HEK293 (cell line): ENCODE measurements at regions not wholly inside any gene's neighbourhood (a gene's known extent, or its start where the extent isn't known, plus 50 kb on each side); places are given as distances from the start of the nearest gene placed in this dataset.

ENCODE experiments used
- CTCF ChIA-PET: fragments of 350-600 bp; formaldehyde crosslinking; extraction: SDS; loops from one replicate; lab custom pipeline; 2021; ENCODE audit warnings: antibody characterized with exemption; lab: Yijun Ruan, JAX
- POLR2A ChIA-PET: fragments of 300-600 bp; formaldehyde crosslinking; extraction: SDS; loops from one replicate; lab custom pipeline; 2020; ENCODE audit warnings: antibody characterized with exemption, inconsistent platforms; lab: Yijun Ruan, JAX
- H3K27ac ChIP-seq: fragments of 200-500 bp; sonication (Bioruptor generic); 2 replicates; pipeline ENCODE4 v1.5.1; 2014; ENCODE audit warnings: low read depth, low read length, control low read depth, inconsistent platforms; ENCODE audit errors: extremely low read depth
- H3K36me3 ChIP-seq, 2 experiments: fragments of 200-500 bp in 1 of 2; sonication (Bioruptor generic) in 1 of 2; 1 replicate in 1 of 2; 2 replicates in 1 of 2; pipeline ENCODE4 v1.5.1; 2014 to 2017; ENCODE audit warnings: inconsistent platforms in 2 of 2, low read length in 2 of 2; ENCODE audit not compliant: control insufficient read depth in 2 of 2, insufficient read depth in 1 of 2
- H3K4me1 ChIP-seq: fragments of 200-500 bp; sonication (Bioruptor generic); 2 replicates; pipeline ENCODE4 v1.5.1; 2014; ENCODE audit warnings: mild to moderate bottlenecking, low read length, inconsistent platforms; ENCODE audit not compliant: control insufficient read depth, insufficient read depth
- H3K4me3 ChIP-seq: 2 replicates; pipeline ENCODE4 v1.5.1; 2011; ENCODE audit warnings: low read depth, mild to moderate bottlenecking, control low read depth, low read length, moderate library complexity
- H3K9me3 ChIP-seq: fragments of 200-500 bp; sonication (Bioruptor generic); 2 replicates; pipeline ENCODE4 v1.5.1; 2014; ENCODE audit warnings: low read depth, low read length, inconsistent platforms; ENCODE audit not compliant: control insufficient read depth, insufficient read depth
- ATF2 ChIP-seq: fragments of 450-650 bp; formaldehyde crosslinking; IDR thresholded peaks from 2 replicates; pipeline ENCODE4 v1.5.1; 2016; ENCODE audit warnings: missing biosample characterization, missing genetic modification characterization, low read depth
- EGR2 ChIP-seq: fragments of 450-650 bp; formaldehyde crosslinking; IDR thresholded peaks from 2 replicates; pipeline ENCODE4 v1.5.1; 2016; ENCODE audit warnings: low read depth, missing biosample characterization, missing genetic modification characterization
- REPIN1 ChIP-seq: fragments of 450-650 bp; formaldehyde crosslinking; IDR thresholded peaks from 2 replicates; pipeline ENCODE4 v1.5.1; 2017; ENCODE audit warnings: missing biosample characterization, missing genetic modification characterization, low read depth
- SP3 ChIP-seq: fragments of 450-650 bp; formaldehyde crosslinking; IDR thresholded peaks from 2 replicates; pipeline ENCODE4 v1.5.1; 2016; ENCODE audit warnings: missing biosample characterization, missing genetic modification characterization
- WT1 ChIP-seq: fragments of 450-650 bp; formaldehyde crosslinking; IDR thresholded peaks from 2 replicates; pipeline ENCODE4 v1.5.1; 2016; ENCODE audit warnings: missing biosample characterization, missing genetic modification characterization
- ZFP3 ChIP-seq: fragments of 450-650 bp; formaldehyde crosslinking; IDR thresholded peaks from 2 replicates; pipeline ENCODE4 v1.5.1; 2016; ENCODE audit warnings: low read depth, missing biosample characterization, missing genetic modification characterization
- ZFP69B ChIP-seq: fragments of 450-650 bp; formaldehyde crosslinking; IDR thresholded peaks from 2 replicates; pipeline ENCODE4 v1.5.1; 2016; ENCODE audit warnings: missing biosample characterization, missing genetic modification characterization
- ZNF175 ChIP-seq: fragments of 450-650 bp; formaldehyde crosslinking; IDR thresholded peaks from 2 replicates; pipeline ENCODE4 v1.5.1; 2016; ENCODE audit warnings: missing biosample characterization, missing genetic modification characterization
- ZNF274 ChIP-seq, 2 experiments: fragments of 200-500 bp in 1 of 2; fragments of 450-650 bp in 1 of 2; sonication (Bioruptor generic) in 1 of 2; formaldehyde crosslinking in 1 of 2; IDR thresholded peaks; 2 replicates each; pipeline versions ENCODE4 v1.5.1 to v1.6.1; 2014 to 2016; ENCODE audit warnings: borderline replicate concordance in 1 of 2, inconsistent platforms in 1 of 2, low read length in 1 of 2, missing biosample characterization in 1 of 2, missing genetic modification characterization in 1 of 2
- ZNF292 ChIP-seq: fragments of 450-650 bp; formaldehyde crosslinking; IDR thresholded peaks from 2 replicates; pipeline ENCODE4 v1.5.1; 2016; ENCODE audit warnings: low read depth, missing biosample characterization, missing genetic modification characterization, borderline replicate concordance
- ZNF324 ChIP-seq: fragments of 450-650 bp; formaldehyde crosslinking; IDR thresholded peaks from 2 replicates; pipeline ENCODE4 v1.5.1; 2016; ENCODE audit warnings: missing biosample characterization, missing genetic modification characterization
- ZNF350 ChIP-seq: fragments of 450-650 bp; formaldehyde crosslinking; IDR thresholded peaks from 2 replicates; pipeline ENCODE4 v1.5.0; 2017; ENCODE audit warnings: missing biosample characterization, mild to moderate bottlenecking, missing genetic modification characterization
- ZNF677 ChIP-seq: fragments of 450-650 bp; IDR thresholded peaks from 2 replicates; pipeline ENCODE4 v1.5.0; 2018; ENCODE audit warnings: missing biosample characterization, mild to moderate bottlenecking, missing genetic modification characterization, moderate library complexity
- ZNF707 ChIP-seq: fragments of 450-650 bp; formaldehyde crosslinking; IDR thresholded peaks from 2 replicates; pipeline ENCODE4 v1.5.1; 2016; ENCODE audit warnings: missing biosample characterization, missing genetic modification characterization
- ZNF76 ChIP-seq: fragments of 450-650 bp; formaldehyde crosslinking; IDR thresholded peaks from 2 replicates; pipeline ENCODE4; 2016; ENCODE audit warnings: low read depth, missing biosample characterization, missing genetic modification characterization, borderline replicate concordance
- ZNF837 ChIP-seq: fragments of 450-650 bp; formaldehyde crosslinking; IDR thresholded peaks from 2 replicates; pipeline ENCODE4 v1.5.1; 2016; ENCODE audit warnings: missing biosample characterization, missing genetic modification characterization
- ZXDB ChIP-seq: fragments of 450-650 bp; formaldehyde crosslinking; IDR thresholded peaks from 2 replicates; pipeline ENCODE4 v1.5.1; 2016; ENCODE audit warnings: missing biosample characterization, missing genetic modification characterization
- TF ChIP-seq, protein P1 (sequence below): fragments of 450-650 bp; formaldehyde crosslinking; IDR thresholded peaks from 2 replicates; pipeline ENCODE4 v1.5.1; 2016; ENCODE audit warnings: missing biosample characterization, missing genetic modification characterization
- TF ChIP-seq, protein P2 (sequence below): fragments of 450-650 bp; formaldehyde crosslinking; IDR thresholded peaks from 2 replicates; pipeline ENCODE4 v1.5.1; 2017; ENCODE audit warnings: missing biosample characterization, mild to moderate bottlenecking, missing genetic modification characterization, moderate library complexity
- TF ChIP-seq, protein P3 (sequence below): fragments of 450-650 bp; formaldehyde crosslinking; IDR thresholded peaks from 2 replicates; pipeline ENCODE4 v1.5.1; 2017; ENCODE audit warnings: missing biosample characterization, missing genetic modification characterization
- TF ChIP-seq, protein P4 (sequence below): fragments of 450-650 bp; formaldehyde crosslinking; IDR thresholded peaks from 2 replicates; pipeline ENCODE4 v1.5.1; 2016; ENCODE audit warnings: missing biosample characterization, missing genetic modification characterization, borderline replicate concordance

DNA sequence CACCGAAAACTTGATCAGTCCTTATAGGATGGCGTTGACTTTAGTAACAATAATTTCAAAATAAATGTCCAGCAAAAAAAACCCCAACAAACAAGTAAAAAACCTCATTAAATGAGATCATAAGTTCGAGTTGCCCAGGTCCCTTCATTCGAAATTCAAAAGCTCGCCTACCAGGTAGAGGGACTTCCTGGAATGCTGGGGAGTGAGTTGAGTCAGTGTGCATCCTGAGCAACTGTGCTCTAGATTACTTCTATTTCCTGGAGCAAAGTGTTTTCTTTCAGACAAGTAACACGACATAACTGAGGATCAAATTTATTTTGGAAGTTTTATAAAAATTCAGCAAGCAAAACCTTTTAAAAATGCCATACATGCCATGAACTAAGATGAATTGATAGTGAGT lies 511.9 kb upstream of the CITED2 start:
- TF ChIP-seq REPIN1 (tag by site-specific recombination): no peak
- TF ChIP-seq ZNF707 (tag by site-specific recombination): no peak
- ChIA-PET POLR2A (interaction anchor here (1.2 kb wide), 1 partner anchor 511 kb away, joined by 3 read pairs; the partner anchor contains the start of gene CITED2), CTCF (interaction anchor here (0.6 kb wide), 1 partner anchor 338 kb away, joined by 3 read pairs; no protein-coding TSS in a partner anchor)
- no peak overlapping the region for H3K4me3 ChIP-seq
- H3K27ac ChIP-seq: no peak overlapping the region
- no peaks in the 10 kb centered on the region for H3K36me3 ChIP-seq
- H3K9me3 ChIP-seq: no peaks in the 10 kb centered on the region
- peaks cover 7% of the 10 kb centered on the region for H3K4me1 ChIP-seq

DNA sequence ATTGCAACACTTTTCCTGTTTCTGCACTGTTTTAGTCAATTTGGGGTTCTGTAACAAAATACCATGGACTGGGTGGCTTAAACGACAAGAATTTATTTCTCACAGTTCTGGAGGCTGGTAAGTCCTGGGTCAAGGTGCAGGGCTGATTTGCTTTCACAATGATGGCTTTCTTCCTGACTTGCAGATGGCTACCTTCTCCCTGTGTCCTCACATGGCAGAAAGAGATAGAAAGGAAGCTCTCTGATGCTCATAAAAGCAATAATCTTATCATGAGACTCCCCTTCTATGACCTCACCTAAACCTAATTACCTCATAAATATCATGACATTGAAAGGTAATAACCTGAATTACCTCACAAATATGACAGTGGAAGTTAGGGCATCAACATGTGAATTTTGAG lies 511.5 kb upstream of the CITED2 start:
- TF ChIP-seq ZNF677 (tag by site-specific recombination) (no peak), ATF2 (0 out of 2 replicates have a peak, but pooled peaks have one; percentile 55), ZNF350 (no peak), ZNF292 (no peak), REPIN1 (tag by site-specific recombination) (no peak)
- TF ChIP-seq, protein P1, sequence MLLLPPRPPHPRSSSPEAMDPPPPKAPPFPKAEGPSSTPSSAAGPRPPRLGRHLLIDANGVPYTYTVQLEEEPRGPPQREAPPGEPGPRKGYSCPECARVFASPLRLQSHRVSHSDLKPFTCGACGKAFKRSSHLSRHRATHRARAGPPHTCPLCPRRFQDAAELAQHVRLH (tag by site-specific recombination): no peak
- POLR2A ChIA-PET: interaction anchor here (1.2 kb wide), 1 partner anchor 511 kb away, joined by 3 read pairs; the partner anchor contains the start of gene CITED2
- no peak overlapping the region for H3K27ac ChIP-seq
- no peaks in the 10 kb centered on the region for H3K9me3 ChIP-seq
- CTCF ChIA-PET: interaction anchor here (0.6 kb wide), 1 partner anchor 339 kb away, joined by 3 read pairs; no protein-coding TSS in a partner anchor
- H3K4me3 ChIP-seq: no peak overlapping the region
- H3K36me3 ChIP-seq: no peaks in the 10 kb centered on the region
- H3K4me1 ChIP-seq: peaks cover 7% of the 10 kb centered on the region

DNA sequence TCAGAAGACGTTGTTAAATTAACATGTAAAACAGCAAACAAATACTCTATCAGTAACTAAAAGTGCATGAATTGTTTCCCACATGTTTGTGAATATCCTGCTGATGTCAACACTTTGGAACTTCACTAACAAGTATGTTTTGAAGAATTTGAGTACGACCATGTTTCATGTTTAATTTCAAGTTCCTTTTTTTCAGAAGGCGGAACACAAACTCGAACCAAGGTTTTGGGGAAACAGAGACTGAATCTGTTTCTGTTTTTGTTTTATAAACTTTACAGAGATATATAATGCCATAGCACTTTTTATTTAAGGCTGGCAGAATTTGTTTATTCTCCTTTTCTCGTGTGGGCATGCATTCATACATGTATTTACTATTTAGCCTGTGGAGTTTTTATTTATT lies 509.3 kb upstream of the CITED2 start:
- Histone ChIP-seq H3K36me3 (no peaks in the 10 kb centered on the region), H3K27ac (no peak overlapping the region), H3K9me3 (no peaks in the 10 kb centered on the region), H3K4me3 (no peak overlapping the region), H3K4me1 (peaks cover 7% of the 10 kb centered on the region)
- ChIA-PET POLR2A (interaction anchor here (3.7 kb wide), 1 partner anchor 509 kb away, joined by 26 read pairs; the partner anchor contains the start of gene CITED2), CTCF (interaction anchor here (0.6 to 1.0 kb wide), 4 partner anchors 11 to 513 kb away, joined by 3 to 4 read pairs (median 4); no protein-coding TSS in a partner anchor)
- TF ChIP-seq ZNF324 (tag by site-specific recombination): no peak
- TF ChIP-seq ZFP69B: no peak
- TF ChIP-seq ZXDB (tag by site-specific recombination): no peak
- TF ChIP-seq, protein P2, sequence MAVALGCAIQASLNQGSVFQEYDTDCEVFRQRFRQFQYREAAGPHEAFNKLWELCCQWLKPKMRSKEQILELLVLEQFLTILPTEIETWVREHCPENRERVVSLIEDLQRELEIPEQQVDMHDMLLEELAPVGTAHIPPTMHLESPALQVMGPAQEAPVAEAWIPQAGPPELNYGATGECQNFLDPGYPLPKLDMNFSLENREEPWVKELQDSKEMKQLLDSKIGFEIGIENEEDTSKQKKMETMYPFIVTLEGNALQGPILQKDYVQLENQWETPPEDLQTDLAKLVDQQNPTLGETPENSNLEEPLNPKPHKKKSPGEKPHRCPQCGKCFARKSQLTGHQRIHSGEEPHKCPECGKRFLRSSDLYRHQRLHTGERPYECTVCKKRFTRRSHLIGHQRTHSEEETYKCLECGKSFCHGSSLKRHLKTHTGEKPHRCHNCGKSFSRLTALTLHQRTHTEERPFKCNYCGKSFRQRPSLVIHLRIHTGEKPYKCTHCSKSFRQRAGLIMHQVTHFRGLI (tag by site-specific recombination): no peak
- TF ChIP-seq ZNF837 (tag by site-specific recombination): no peak
- TF ChIP-seq, protein P3, sequence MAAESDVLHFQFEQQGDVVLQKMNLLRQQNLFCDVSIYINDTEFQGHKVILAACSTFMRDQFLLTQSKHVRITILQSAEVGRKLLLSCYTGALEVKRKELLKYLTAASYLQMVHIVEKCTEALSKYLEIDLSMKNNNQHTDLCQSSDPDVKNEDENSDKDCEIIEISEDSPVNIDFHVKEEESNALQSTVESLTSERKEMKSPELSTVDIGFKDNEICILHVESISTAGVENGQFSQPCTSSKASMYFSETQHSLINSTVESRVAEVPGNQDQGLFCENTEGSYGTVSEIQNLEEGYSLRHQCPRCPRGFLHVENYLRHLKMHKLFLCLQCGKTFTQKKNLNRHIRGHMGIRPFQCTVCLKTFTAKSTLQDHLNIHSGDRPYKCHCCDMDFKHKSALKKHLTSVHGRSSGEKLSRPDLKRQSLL (tag by site-specific recombination): no peak
- no peak for TF ChIP-seq ZNF175 (tag by site-specific recombination)
- TF ChIP-seq ZNF76 (tag by site-specific recombination): no peak
- TF ChIP-seq, protein P4, sequence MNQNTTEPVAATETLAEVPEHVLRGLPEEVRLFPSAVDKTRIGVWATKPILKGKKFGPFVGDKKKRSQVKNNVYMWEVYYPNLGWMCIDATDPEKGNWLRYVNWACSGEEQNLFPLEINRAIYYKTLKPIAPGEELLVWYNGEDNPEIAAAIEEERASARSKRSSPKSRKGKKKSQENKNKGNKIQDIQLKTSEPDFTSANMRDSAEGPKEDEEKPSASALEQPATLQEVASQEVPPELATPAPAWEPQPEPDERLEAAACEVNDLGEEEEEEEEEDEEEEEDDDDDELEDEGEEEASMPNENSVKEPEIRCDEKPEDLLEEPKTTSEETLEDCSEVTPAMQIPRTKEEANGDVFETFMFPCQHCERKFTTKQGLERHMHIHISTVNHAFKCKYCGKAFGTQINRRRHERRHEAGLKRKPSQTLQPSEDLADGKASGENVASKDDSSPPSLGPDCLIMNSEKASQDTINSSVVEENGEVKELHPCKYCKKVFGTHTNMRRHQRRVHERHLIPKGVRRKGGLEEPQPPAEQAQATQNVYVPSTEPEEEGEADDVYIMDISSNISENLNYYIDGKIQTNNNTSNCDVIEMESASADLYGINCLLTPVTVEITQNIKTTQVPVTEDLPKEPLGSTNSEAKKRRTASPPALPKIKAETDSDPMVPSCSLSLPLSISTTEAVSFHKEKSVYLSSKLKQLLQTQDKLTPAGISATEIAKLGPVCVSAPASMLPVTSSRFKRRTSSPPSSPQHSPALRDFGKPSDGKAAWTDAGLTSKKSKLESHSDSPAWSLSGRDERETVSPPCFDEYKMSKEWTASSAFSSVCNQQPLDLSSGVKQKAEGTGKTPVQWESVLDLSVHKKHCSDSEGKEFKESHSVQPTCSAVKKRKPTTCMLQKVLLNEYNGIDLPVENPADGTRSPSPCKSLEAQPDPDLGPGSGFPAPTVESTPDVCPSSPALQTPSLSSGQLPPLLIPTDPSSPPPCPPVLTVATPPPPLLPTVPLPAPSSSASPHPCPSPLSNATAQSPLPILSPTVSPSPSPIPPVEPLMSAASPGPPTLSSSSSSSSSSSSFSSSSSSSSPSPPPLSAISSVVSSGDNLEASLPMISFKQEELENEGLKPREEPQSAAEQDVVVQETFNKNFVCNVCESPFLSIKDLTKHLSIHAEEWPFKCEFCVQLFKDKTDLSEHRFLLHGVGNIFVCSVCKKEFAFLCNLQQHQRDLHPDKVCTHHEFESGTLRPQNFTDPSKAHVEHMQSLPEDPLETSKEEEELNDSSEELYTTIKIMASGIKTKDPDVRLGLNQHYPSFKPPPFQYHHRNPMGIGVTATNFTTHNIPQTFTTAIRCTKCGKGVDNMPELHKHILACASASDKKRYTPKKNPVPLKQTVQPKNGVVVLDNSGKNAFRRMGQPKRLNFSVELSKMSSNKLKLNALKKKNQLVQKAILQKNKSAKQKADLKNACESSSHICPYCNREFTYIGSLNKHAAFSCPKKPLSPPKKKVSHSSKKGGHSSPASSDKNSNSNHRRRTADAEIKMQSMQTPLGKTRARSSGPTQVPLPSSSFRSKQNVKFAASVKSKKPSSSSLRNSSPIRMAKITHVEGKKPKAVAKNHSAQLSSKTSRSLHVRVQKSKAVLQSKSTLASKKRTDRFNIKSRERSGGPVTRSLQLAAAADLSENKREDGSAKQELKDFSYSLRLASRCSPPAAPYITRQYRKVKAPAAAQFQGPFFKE (tag by site-specific recombination): no peak
- TF ChIP-seq WT1 (tag by site-specific recombination): no peak
- TF ChIP-seq EGR2 (tag by site-specific recombination): no peak
- no peak for TF ChIP-seq ZNF274 (IDR thresholded peaks at IDR 0.05; ENCODE audit: low read length)
- no peak for TF ChIP-seq ZNF274 (tag by site-specific recombination; IDR thresholded peaks at IDR 0.05; ENCODE audit: borderline replicate concordance)
- no peak for TF ChIP-seq SP3 (tag by site-specific recombination)
- no peak for TF ChIP-seq ZFP3 (tag by site-specific recombination)
